Right atrium auricular region (tissue), 2 donors: ENCODE measurements at regions not wholly inside any gene's neighbourhood (a gene's known extent, or its start where the extent isn't known, plus 50 kb on each side); places are given as distances from the start of the nearest gene placed in this dataset.

Experiments used
- DNase-seq: peaks from one replicate; pipeline ENCODE4 v3.0.0-alpha.2; 2019; ENCODE audit warnings: low spot score
- H3K27ac ChIP-seq, 2 donors: fragments of 200-600 bp; sonication (generic); 1 replicate in 1 of 2; 2 replicates in 1 of 2; pipeline ENCODE4 v1.5.1; 2016 to 2019
- H3K27me3 ChIP-seq, 2 donors: fragments of 200-600 bp; sonication (generic); one replicate each; pipeline versions ENCODE4 v1.5.1 to v1.6.0; 2017 to 2019
- H3K36me3 ChIP-seq: fragments of 200-600 bp; sonication (generic); one replicate; pipeline ENCODE4 v1.5.1; 2016
- H3K4me1 ChIP-seq, 2 donors: fragments of 200-600 bp; sonication (generic); one replicate each; pipeline versions ENCODE4 v1.5.1 to v1.6.0; 2017 to 2019
- H3K4me3 ChIP-seq, 2 donors: fragments of 200-600 bp; sonication (generic); 1 replicate in 1 of 2; 2 replicates in 1 of 2; pipeline ENCODE4 v1.5.1; 2017 to 2019; ENCODE audit warnings: mild to moderate bottlenecking in 1 of 2, moderate library complexity in 1 of 2
- H3K9me3 ChIP-seq, 2 donors: fragments of 200-600 bp; sonication (generic); one replicate each; pipeline ENCODE4 v1.5.1; 2019
- TF ChIP-seq, protein P1 (sequence below), 2 donors: fragments of 200-600 bp; sonication (generic); IDR thresholded peaks; one replicate each; pipeline ENCODE4 v1.5.1; 2019; ENCODE audit warnings: antibody characterized with exemption in 2 of 2

DNA sequence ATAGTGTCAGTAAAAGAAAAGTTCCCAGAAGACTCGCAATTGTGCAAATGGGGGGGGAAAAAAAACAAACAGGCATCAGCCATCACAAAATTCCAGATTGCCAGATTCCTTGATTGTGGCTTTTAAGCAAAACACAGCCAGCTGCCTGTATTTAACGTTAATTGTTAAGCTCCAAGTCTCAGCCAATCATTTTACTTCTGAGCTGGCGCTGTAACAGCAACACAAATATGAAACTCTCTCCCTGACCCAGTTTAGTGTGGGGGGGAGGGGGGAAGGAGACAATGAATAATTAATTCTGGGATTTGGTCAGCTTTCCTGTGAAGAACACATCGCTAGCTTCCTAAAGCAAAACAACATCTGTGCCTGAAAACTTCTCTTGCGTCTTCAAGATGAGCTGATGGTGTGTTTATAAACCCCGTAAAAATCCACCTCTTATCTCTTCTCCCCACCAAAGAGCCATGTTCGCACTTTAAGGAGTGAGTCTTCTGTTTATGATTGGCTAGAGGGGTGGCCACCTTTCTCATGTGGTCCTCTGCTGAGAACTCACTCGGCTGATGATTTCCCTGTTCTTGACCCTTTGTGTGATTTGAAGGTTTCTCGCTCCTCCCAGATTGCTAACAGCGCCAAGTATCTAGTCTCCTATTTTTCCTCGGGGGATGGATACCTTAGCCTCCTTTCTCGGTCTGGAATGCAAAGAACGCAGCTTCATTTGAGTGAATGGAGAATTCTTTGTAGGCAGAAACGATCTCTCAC lies 160.2 kb upstream of the DAPK1 start:
- Histone ChIP-seq H3K4me3 (peak overlapping the region in 1 of 2 donors; percentile 23), H3K36me3 (no peaks in the 10 kb centered on the region), H3K27ac (no peak overlapping the region), H3K27me3 (no peaks in the 10 kb centered on the region), H3K4me1 (peaks cover 0 to 10% of the 10 kb centered on the region in 2 donors), H3K9me3 (peaks cover 0 to under 1% of the 10 kb centered on the region in 2 donors)
- DNase-seq, result no peak
- TF ChIP-seq, protein P1, sequence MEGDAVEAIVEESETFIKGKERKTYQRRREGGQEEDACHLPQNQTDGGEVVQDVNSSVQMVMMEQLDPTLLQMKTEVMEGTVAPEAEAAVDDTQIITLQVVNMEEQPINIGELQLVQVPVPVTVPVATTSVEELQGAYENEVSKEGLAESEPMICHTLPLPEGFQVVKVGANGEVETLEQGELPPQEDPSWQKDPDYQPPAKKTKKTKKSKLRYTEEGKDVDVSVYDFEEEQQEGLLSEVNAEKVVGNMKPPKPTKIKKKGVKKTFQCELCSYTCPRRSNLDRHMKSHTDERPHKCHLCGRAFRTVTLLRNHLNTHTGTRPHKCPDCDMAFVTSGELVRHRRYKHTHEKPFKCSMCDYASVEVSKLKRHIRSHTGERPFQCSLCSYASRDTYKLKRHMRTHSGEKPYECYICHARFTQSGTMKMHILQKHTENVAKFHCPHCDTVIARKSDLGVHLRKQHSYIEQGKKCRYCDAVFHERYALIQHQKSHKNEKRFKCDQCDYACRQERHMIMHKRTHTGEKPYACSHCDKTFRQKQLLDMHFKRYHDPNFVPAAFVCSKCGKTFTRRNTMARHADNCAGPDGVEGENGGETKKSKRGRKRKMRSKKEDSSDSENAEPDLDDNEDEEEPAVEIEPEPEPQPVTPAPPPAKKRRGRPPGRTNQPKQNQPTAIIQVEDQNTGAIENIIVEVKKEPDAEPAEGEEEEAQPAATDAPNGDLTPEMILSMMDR (IDR thresholded peaks at IDR 0.05), result no peak

DNA sequence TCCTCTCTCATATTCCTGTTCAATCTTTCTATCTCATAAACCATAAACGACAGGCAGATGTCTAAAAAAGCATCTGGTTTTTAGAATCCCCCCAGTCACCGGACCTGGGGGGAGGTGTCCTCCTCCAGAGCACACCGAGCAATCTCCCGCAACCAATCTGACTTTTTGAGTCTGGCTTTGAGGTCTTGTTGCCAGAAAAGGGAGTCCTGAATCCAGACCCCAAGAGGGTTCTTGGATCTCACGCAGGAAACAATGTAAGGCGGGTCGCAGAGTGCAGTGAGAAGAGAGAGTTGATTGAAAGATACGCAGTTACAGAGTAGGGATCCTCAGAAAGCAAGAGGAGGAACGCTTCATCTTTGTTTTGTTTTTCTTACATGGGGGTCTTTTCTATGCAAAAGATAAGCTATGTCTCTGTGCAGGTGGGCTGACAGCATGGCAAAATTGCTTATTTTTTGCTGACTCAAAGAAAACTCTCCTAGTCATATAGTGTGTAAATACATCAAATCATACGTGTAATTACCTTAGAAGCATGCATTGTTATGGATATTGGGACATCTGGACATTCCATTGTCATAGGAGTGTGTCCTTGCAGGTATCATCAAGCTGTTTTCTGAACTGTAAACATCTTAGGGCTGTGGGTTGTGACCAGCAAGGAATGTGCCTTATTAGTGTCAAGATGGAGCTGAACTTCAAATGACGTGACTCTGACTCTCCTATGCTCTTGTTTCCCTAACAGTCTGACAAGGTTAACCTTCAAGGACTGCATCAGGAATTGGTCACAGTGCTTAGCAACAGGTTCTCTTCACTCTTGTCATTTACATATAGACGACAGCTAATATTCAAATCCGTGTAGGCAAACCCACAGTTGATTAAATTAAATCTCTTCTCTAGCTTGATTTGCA lies 159.3 kb upstream of the DAPK1 start:
- no peak for DNase-seq
- H3K9me3 ChIP-seq, result no peaks in the 10 kb centered on the region
- H3K4me3 ChIP-seq, result no peak overlapping the region
- peaks cover 0 to 10% of the 10 kb centered on the region in 2 donors for H3K4me1 ChIP-seq
- no peak overlapping the region for H3K27ac ChIP-seq
- H3K36me3 ChIP-seq, result no peaks in the 10 kb centered on the region
- no peaks in the 10 kb centered on the region for H3K27me3 ChIP-seq
- TF ChIP-seq, protein P1 (IDR thresholded peaks at IDR 0.05), result no peak

DNA sequence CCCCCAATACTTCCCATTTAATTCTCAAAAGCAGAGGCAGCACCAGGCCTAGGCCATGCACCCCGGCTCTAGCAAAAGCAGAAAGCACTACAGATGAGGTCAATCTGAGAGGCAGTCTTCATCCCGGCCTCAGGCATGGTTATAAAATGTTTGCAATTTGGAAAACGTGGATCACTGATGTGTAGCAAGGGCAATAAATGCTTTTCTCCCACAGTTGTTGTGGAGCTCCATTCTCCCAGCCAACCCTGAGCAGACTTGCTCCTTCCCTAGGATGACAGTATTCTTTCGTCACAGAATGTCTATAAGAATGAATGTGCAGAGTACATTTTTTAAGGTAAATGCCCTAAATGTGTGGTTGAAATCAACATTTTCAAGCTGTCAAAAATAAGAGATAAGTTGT lies 157.3 kb upstream of the DAPK1 start:
- TF ChIP-seq, protein P1 (IDR thresholded peaks at IDR 0.05), result no peak
- no peaks in the 10 kb centered on the region for H3K27me3 ChIP-seq
- no peak overlapping the region for H3K4me3 ChIP-seq
- H3K27ac ChIP-seq, result no peak overlapping the region
- peaks cover 0 to 10% of the 10 kb centered on the region in 2 donors for H3K4me1 ChIP-seq
- no peaks in the 10 kb centered on the region for H3K36me3 ChIP-seq
- no peaks in the 10 kb centered on the region for H3K9me3 ChIP-seq
- DNase-seq, result no peak

GRCh38 chr9:87342743-87343142 lies 154.9 kb upstream of the DAPK1 start:
- Histone ChIP-seq H3K36me3 (no peaks in the 10 kb centered on the region), H3K27me3 (no peaks in the 10 kb centered on the region), H3K4me1 (peaks cover 0 to 2% of the 10 kb centered on the region in 2 donors), H3K4me3 (no peak overlapping the region), H3K27ac (no peak overlapping the region), H3K9me3 (no peaks in the 10 kb centered on the region)
- DNase-seq, result no peak
- TF ChIP-seq, protein P1 (IDR thresholded peaks at IDR 0.05), result no peak

GRCh38 chr9:87343816-87344430 lies 153.7 kb upstream of the DAPK1 start:
- no peak for DNase-seq
- Histone ChIP-seq H3K36me3 (no peaks in the 10 kb centered on the region), H3K4me1 (no peaks in the 10 kb centered on the region), H3K27me3 (no peaks in the 10 kb centered on the region), H3K9me3 (peaks cover 0 to under 1% of the 10 kb centered on the region in 2 donors), H3K4me3 (no peak overlapping the region), H3K27ac (no peak overlapping the region)
- TF ChIP-seq, protein P1 (IDR thresholded peaks at IDR 0.05), result no peak
